ENCODE measurements at regions not wholly inside any gene's neighbourhood (a gene's known extent, or its start where the extent isn't known, plus 50 kb on each side); places are given as distances from the start of the nearest gene placed in this dataset.

DNA sequence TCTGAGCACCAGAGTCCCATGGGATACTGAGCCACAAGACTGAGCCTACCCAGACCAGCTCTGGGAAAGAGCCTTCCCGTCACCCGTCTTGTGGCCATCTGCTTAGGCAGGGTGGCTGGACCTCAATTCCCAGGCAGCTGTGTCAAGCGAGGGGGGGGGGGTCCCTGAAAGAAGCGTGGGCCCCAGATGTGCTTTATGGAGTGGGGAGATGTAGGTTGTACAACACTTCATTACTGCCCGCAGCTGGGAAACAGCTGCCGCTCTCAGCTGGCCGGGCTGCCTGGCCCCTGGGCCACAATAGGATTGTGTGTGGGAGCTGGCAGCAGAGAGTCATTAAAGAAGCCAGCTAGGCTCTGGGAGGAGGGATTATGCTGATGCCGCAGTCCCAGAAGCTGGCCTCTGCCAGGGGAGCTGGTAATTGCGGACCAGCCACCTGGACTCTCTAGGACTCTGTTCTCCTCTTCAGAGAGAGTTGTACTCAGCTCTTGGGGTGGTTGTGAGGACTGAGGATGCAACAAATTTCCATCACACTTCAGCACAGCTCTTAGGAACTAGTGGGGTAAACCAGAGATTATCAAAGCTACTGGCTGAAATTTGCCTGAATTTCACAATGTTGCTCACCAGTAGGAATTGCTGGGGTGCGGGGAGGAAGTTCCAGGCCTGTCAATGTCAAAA is 145.4 kb downstream of the GADD45G start:
- TF ChIP-seq, protein P1, sequence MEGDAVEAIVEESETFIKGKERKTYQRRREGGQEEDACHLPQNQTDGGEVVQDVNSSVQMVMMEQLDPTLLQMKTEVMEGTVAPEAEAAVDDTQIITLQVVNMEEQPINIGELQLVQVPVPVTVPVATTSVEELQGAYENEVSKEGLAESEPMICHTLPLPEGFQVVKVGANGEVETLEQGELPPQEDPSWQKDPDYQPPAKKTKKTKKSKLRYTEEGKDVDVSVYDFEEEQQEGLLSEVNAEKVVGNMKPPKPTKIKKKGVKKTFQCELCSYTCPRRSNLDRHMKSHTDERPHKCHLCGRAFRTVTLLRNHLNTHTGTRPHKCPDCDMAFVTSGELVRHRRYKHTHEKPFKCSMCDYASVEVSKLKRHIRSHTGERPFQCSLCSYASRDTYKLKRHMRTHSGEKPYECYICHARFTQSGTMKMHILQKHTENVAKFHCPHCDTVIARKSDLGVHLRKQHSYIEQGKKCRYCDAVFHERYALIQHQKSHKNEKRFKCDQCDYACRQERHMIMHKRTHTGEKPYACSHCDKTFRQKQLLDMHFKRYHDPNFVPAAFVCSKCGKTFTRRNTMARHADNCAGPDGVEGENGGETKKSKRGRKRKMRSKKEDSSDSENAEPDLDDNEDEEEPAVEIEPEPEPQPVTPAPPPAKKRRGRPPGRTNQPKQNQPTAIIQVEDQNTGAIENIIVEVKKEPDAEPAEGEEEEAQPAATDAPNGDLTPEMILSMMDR (IDR thresholded peaks at IDR 0.05), result no peak
- no peak for TF ChIP-seq POLR2A (IDR thresholded peaks at IDR 0.05)
